Natural killer cell treated with Interleukin-12 subunit alpha and Interleukin-12 subunit beta and Interleukin-15 and Interleukin-18, amount 100 ng/mL, for 72 hours (primary cell): ENCODE measurements at regions not wholly inside any gene's neighbourhood (a gene's known extent, or its start where the extent isn't known, plus 50 kb on each side); places are given as distances from the start of the nearest gene placed in this dataset.
"Not testable (repeated sequence)": the region's sequence is repeated elsewhere in the genome, so short reads cannot be mapped to it uniquely, and the experiment has no call there.

Experiments used
- ATAC-seq, 2 donors: fragments of 150-1000 bp; cut with Tn5 transposase in 1 of 2; sonication (Bioruptor Pico), chemical (Tn5 transposase) in 1 of 2; 2 replicates each; pipeline ENCODE4 v1.10.0; 2021
- DNase-seq: peaks from one replicate; pipeline ENCODE4 v3.0.0; 2022; ENCODE audit warnings: low spot score
- H3K27ac Mint-ChIP-seq, 2 donors: 1 replicate in 1 of 2; 2 replicates in 1 of 2; pipeline ENCODE4 v1.8.0; 2022; ENCODE audit warnings: mixed read lengths in 2 of 2, mild to moderate bottlenecking in 1 of 2, moderate library complexity in 1 of 2
- H3K27me3 Mint-ChIP-seq, 2 donors: 1 replicate in 1 of 2; 2 replicates in 1 of 2; pipeline ENCODE4 v1.8.0; 2022; ENCODE audit warnings: mixed read lengths in 2 of 2
- H3K36me3 Mint-ChIP-seq: one replicate; pipeline ENCODE4 v1.8.0; 2022; ENCODE audit warnings: mixed read lengths
- H3K4me1 Mint-ChIP-seq, 2 donors: 1 replicate in 1 of 2; 2 replicates in 1 of 2; pipeline ENCODE4 v1.8.0; 2022; ENCODE audit warnings: low read depth in 2 of 2, mixed read lengths in 2 of 2, mild to moderate bottlenecking in 1 of 2
- H3K4me3 Mint-ChIP-seq: one replicate; pipeline ENCODE4 v1.8.0; 2022; ENCODE audit warnings: mixed read lengths
- H3K9me3 Mint-ChIP-seq: 2 replicates; pipeline ENCODE4 v1.8.0; 2022; ENCODE audit warnings: mixed read lengths

DNA sequence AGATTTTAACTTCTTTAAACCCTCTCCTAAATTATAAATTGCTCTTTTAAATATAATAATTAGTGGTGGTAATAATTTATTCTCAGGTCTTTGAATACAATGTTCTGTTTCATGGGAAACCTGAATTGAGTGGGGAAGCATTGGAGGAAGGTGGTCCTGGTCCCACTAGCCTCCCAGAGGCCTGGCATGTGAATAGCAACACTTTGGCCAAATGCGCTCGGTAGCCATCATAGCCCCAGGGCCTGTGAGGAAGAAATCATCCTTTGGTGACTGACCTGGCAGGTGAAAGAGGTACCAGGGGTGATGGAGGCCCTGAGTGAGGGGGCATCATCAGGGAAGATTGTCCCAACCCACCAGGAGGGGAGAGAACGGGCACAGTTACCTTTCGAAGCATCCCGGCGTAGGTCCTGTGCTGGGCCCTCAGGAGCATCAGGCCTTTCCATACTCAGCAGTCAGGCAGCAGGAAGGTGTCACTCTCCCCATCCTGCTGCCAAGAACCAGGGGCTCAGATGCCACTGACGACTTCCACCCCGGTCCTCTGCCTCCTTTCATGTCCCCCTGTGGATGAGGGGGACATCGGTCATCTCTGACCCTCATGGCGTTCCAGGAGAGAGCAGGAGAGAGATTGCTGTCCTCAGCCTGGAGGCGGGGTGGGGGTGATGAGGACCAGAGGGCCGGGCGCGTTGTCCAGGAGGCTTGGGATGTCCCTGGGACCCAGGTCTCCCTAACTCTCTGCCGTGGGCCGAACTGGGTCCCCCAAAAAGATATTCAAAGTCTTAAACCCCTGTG, 78.6 kb upstream of the HPCAL1 start:
- H3K36me3 Mint-ChIP-seq, result no peaks in the 10 kb centered on the region
- H3K4me1 Mint-ChIP-seq, result no peaks in the 10 kb centered on the region
- H3K27me3 Mint-ChIP-seq, result peaks cover 0 to 6% of the 10 kb centered on the region in 2 donors
- H3K27ac Mint-ChIP-seq, result no peak overlapping the region
- no peak overlapping the region for H3K4me3 Mint-ChIP-seq
- no peak for ATAC-seq
- DNase-seq, result peak; percentile 46
- H3K9me3 Mint-ChIP-seq, result no peaks in the 10 kb centered on the region

GRCh38 chr2:10224734-10225133, 78.0 kb upstream of the HPCAL1 start:
- no peaks in the 10 kb centered on the region for H3K36me3 Mint-ChIP-seq
- DNase-seq (peak; percentile 59), ATAC-seq (no peak)
- H3K4me1 Mint-ChIP-seq, result no peaks in the 10 kb centered on the region
- H3K27me3 Mint-ChIP-seq, result peaks cover 0 to 6% of the 10 kb centered on the region in 2 donors
- no peak overlapping the region for H3K27ac Mint-ChIP-seq
- no peaks in the 10 kb centered on the region for H3K9me3 Mint-ChIP-seq
- no peak overlapping the region for H3K4me3 Mint-ChIP-seq

GRCh38 chr2:10225291-10226037, 77.2 kb upstream of the HPCAL1 start:
- Mint-ChIP-seq H3K27ac (no peak overlapping the region), H3K27me3 (peaks cover 0 to 5% of the 10 kb centered on the region in 2 donors), H3K4me3 (no peak overlapping the region), H3K9me3 (no peaks in the 10 kb centered on the region), H3K36me3 (no peaks in the 10 kb centered on the region), H3K4me1 (no peaks in the 10 kb centered on the region)
- no peak for DNase-seq
- ATAC-seq, result peak in 1 of 2 donors; percentile 26

DNA sequence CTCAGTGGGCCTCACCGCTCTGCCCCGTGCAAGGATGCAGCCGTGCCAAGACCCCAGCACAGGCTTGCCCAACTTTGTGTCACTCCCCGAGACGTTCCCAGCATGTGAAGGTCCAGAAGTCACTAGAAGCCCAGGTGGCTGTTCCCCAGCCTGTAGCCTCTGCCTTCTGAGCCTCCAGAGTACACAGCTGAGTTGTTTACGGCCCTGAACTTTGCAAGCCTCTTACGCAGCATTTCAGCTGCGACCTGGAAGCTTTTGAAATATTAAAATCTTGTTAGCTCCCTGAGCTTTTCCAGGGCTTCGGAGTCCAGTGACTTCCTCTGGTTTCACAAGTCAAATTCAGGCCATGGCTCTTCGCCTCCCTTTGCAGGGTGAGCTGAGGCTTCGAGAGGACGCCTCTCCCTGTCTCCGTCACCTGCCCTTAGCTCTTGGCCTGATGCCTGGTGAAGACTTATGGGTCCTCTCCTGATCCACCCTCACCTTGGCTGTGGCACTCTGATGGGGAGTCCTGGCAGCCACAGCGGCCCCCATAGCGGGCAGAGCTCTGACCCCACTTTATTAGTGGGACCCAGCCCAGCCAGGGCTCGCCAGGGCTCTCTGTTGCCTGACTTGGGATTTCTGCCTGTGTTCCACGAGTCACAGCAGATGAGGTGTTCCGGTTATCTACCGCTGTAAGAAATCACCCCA, 76.5 kb upstream of the HPCAL1 start:
- ATAC-seq, result no peak
- no peaks in the 10 kb centered on the region for H3K36me3 Mint-ChIP-seq
- peaks cover 0 to 3% of the 10 kb centered on the region in 2 donors for H3K27me3 Mint-ChIP-seq
- H3K4me3 Mint-ChIP-seq, result no peak overlapping the region
- peak; percentile 53 for DNase-seq
- H3K9me3 Mint-ChIP-seq, result no peaks in the 10 kb centered on the region
- H3K27ac Mint-ChIP-seq, result no peak overlapping the region
- no peaks in the 10 kb centered on the region for H3K4me1 Mint-ChIP-seq

DNA sequence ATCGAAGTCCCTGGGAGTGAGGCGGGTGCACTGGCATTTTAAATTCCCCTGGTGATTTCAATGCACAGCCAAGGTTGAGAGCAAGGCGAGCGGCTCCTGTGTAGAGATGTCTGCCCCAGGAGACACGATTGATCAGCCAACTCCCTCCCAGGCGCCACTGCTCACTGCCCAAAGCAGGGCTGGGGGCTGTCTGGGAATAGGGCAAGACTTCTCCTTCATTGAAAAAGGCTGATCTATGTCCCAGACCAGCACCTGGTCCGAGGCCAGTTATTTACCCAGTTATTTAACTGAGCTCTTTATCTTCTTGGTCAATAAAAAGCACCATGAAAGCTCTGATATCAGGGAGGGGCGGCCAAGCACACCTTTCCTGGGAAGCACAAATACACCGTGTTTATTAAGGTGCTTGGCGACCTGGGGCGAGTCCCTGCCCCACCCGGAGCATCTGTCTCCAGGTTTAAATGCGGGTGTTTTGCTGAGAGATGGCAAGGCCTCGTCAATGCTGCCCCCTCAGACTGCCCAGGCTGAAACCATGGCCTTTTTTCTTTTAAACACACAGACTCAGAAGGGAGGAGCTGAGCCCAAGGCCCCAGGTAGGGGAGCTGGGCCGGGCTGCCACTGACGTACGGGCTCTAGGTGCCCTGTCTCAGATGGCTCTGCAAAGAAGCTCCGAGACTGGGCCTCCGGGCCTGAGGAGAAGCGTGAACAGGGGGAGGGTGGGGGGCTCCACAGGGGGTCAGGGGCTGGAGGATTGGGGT, 73.9 kb upstream of the HPCAL1 start:
- no peak overlapping the region for H3K27ac Mint-ChIP-seq
- peaks cover 9% of the 10 kb centered on the region for H3K9me3 Mint-ChIP-seq
- peaks cover 11 to 12% of the 10 kb centered on the region in 2 donors for H3K4me1 Mint-ChIP-seq
- H3K36me3 Mint-ChIP-seq, result peaks cover 8% of the 10 kb centered on the region
- ATAC-seq (no peak), DNase-seq (no peak)
- peaks cover 8 to 11% of the 10 kb centered on the region in 2 donors for H3K27me3 Mint-ChIP-seq
- no peak overlapping the region for H3K4me3 Mint-ChIP-seq

DNA sequence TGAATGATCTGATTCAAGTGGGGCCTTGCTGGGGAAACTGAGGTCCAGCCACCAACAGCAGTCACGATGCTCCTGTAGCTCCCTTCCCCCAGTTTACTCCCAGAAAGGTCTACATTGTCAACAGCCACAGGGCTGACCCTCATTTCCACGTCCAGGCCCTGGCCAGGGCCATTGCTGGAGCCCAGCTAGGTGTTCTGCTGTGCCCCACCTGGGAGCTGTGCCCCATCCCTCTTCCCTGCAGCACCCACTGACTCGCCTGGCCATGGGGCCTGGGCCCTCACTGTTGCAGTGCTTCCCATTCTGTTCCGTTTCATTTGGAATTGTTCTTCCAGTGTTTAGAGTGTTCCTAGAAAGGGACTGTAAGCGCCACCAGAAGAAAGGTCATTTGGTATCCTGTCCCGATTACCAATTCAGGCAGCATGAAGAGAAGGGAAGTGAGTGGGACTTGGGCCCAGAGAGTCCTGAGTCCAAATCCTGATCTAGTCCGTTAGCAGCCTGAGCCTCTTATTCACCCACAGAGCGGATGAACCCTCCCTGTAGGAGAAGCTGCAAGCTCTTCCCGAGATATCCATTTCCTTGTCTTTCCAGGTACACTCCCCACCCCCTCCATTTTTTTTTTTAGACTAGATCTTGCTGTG, 73.1 kb upstream of the HPCAL1 start:
- Mint-ChIP-seq H3K27me3 (peaks cover 10 to 15% of the 10 kb centered on the region in 2 donors), H3K36me3 (peaks cover 10% of the 10 kb centered on the region), H3K4me3 (no peak overlapping the region), H3K9me3 (peaks cover 9% of the 10 kb centered on the region), H3K4me1 (peaks cover 14% of the 10 kb centered on the region in 2 donors), H3K27ac (no peak overlapping the region)
- DNase-seq, result no peak
- no peak for ATAC-seq

- Mint-ChIP-seq H3K4me1 (peaks cover 15 to 18% of the 10 kb centered on the region in 2 donors), H3K36me3 (peaks cover 10% of the 10 kb centered on the region), H3K27ac (no peak overlapping the region), H3K9me3 (peaks cover 9% of the 10 kb centered on the region), H3K4me3 (no peak overlapping the region), H3K27me3 (peaks cover 10 to 15% of the 10 kb centered on the region in 2 donors)
- no peak for ATAC-seq
- DNase-seq, result no peak
Measured at GRCh38 chr2:10230499-10230898, 72.2 kb upstream of the HPCAL1 start.

- not testable (repeated sequence) for ATAC-seq, H3K4me3 Mint-ChIP-seq, H3K27ac Mint-ChIP-seq, H3K9me3 Mint-ChIP-seq
- peak; percentile 32 for DNase-seq
- Mint-ChIP-seq H3K36me3 (peaks cover 10% of the 10 kb centered on the region), H3K27me3 (peaks cover 10 to 15% of the 10 kb centered on the region in 2 donors), H3K4me1 (peaks cover 18 to 21% of the 10 kb centered on the region in 2 donors)
Measured at GRCh38 chr2:10230921-10231320, 71.8 kb upstream of the HPCAL1 start.

- peak; percentile 49 for DNase-seq
- ATAC-seq, result no peak
- peaks cover 10% of the 10 kb centered on the region for H3K36me3 Mint-ChIP-seq
- H3K27ac Mint-ChIP-seq, result no peak overlapping the region
- peaks cover 9% of the 10 kb centered on the region for H3K9me3 Mint-ChIP-seq
- no peak overlapping the region for H3K4me3 Mint-ChIP-seq
- peaks cover 21 to 22% of the 10 kb centered on the region in 2 donors for H3K4me1 Mint-ChIP-seq
- peaks cover 12 to 15% of the 10 kb centered on the region in 2 donors for H3K27me3 Mint-ChIP-seq
Measured at GRCh38 chr2:10231551-10232085, 71.1 kb upstream of the HPCAL1 start.

DNA sequence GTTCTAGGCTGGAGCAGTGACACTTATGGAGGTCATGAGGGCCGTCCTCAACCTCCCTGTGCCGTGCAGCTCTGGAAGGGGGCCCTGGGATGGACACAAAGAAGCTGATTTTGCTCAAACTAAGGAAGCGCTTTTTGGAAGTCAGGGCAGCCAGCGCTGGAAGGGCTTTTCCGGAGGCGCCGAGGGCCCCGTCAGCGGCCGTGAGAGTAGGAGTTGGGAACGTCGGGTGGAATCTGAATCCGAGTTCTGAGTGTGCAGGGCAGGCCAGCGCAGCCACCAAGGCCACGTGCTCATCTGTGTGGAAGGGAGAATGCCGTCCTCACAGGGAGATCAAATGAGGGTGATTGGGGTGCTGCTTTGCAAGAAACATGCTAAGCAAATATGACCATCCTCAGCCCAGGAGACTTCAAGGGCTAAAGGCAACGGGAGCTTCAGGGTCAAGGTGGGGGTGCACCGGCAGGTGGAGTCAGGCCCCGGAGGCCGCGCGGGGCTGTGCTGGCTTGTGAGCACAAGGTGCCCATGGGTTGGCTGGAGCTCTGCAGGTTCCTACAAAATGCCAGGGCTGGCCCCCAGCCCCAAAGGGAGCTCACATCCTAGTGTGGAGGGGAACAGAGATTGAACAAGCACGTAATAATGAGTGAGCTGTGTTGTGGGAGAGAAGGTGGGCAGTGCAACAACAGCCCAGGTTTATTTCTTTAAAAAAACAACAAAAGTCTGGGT, 70.4 kb upstream of the HPCAL1 start:
- peaks cover 10% of the 10 kb centered on the region for H3K36me3 Mint-ChIP-seq
- no peak overlapping the region for H3K27ac Mint-ChIP-seq
- H3K4me3 Mint-ChIP-seq, result no peak overlapping the region
- ATAC-seq, result no peak
- peak; percentile 40 for DNase-seq
- peaks cover 9% of the 10 kb centered on the region for H3K9me3 Mint-ChIP-seq
- H3K4me1 Mint-ChIP-seq, result peaks cover 21 to 22% of the 10 kb centered on the region in 2 donors
- peaks cover 12 to 15% of the 10 kb centered on the region in 2 donors for H3K27me3 Mint-ChIP-seq

- ATAC-seq, result no peak
- peaks cover 9% of the 10 kb centered on the region for H3K9me3 Mint-ChIP-seq
- H3K27ac Mint-ChIP-seq, result peak overlapping the region; percentile 3 to 49
- H3K27me3 Mint-ChIP-seq, result peaks cover 12 to 15% of the 10 kb centered on the region in 2 donors
- peak overlapping the region; percentile 36 for H3K4me3 Mint-ChIP-seq
- H3K36me3 Mint-ChIP-seq, result peaks cover 10% of the 10 kb centered on the region
- DNase-seq, result peak; percentile 23
- H3K4me1 Mint-ChIP-seq, result peaks cover 21 to 22% of the 10 kb centered on the region in 2 donors
Measured at GRCh38 chr2:10233131-10234012, 69.3 kb upstream of the HPCAL1 start.
